ENCODE measurements at regions not wholly inside any gene's neighbourhood (a gene's known extent, or its start where the extent isn't known, plus 50 kb on each side); places are given as distances from the start of the nearest gene placed in this dataset.

DNA sequence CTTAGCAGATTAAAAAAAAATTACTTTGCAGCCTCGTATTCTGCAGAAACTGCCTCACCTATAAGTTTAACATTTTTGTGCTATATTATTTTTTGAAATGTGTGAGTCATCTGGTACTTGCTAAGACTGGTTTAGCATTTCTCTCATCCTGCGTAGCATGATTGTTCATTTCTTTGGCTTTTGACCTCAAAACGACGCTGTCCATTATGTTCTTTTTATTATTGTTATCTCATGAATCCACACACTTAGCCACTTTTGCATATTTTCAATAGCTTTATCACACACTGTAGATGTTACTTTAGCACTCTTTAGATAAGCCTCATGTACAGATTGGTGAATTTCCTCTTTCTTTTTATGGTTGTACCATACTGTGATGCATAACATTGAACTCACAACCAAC is 1004.9 kb upstream of the NCAM2 start:
- Histone ChIP-seq H3K79me2 (no peaks in the 10 kb centered on the region), H3K9me3 (ENCODE audit: control insufficient read depth, low read length) (no peaks in the 10 kb centered on the region), H3K27me3 (ENCODE audit: control insufficient read depth, insufficient read depth, low read length) (no peaks in the 10 kb centered on the region), H3K27ac (no peak overlapping the region), H3K4me3 (ENCODE audit: low read depth, low read length) (no peak overlapping the region), H3K9ac (no peak overlapping the region), H3K4me2 (ENCODE audit: low read length) (no peak overlapping the region), H2AFZ (no peak overlapping the region), H3K4me1 (no peaks in the 10 kb centered on the region), H3K36me3 (ENCODE audit: control insufficient read depth, insufficient read depth, low read length) (no peaks in the 10 kb centered on the region)
- TF ChIP-seq, protein P1, sequence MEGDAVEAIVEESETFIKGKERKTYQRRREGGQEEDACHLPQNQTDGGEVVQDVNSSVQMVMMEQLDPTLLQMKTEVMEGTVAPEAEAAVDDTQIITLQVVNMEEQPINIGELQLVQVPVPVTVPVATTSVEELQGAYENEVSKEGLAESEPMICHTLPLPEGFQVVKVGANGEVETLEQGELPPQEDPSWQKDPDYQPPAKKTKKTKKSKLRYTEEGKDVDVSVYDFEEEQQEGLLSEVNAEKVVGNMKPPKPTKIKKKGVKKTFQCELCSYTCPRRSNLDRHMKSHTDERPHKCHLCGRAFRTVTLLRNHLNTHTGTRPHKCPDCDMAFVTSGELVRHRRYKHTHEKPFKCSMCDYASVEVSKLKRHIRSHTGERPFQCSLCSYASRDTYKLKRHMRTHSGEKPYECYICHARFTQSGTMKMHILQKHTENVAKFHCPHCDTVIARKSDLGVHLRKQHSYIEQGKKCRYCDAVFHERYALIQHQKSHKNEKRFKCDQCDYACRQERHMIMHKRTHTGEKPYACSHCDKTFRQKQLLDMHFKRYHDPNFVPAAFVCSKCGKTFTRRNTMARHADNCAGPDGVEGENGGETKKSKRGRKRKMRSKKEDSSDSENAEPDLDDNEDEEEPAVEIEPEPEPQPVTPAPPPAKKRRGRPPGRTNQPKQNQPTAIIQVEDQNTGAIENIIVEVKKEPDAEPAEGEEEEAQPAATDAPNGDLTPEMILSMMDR (IDR thresholded peaks at IDR 0.05) = no peak

DNA sequence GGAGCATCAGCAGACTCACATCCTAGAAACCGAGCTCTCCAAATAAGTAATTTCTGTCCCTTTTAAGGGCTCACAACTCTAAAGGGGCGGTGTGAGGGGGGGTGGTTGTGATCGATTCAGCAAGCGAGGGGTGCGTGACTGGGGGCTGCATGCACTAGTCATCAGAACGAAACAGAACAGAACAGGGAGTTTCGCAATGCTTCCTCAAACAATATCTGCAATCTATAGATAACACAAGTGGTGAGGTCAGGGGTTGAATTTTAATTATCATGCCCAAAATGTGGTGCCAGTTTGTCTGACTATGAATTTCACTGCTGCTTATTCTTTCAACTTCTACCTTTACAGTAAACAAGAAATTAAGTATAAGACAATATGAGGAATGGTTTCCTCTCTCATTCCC is 1003.0 kb upstream of the NCAM2 start:
- Histone ChIP-seq H3K9ac (no peak overlapping the region), H3K4me1 (no peaks in the 10 kb centered on the region), H3K36me3 (ENCODE audit: control insufficient read depth, insufficient read depth, low read length) (no peaks in the 10 kb centered on the region), H3K9me3 (ENCODE audit: control insufficient read depth, low read length) (no peaks in the 10 kb centered on the region), H3K27ac (no peak overlapping the region), H3K4me3 (ENCODE audit: low read depth, low read length) (no peak overlapping the region), H3K4me2 (ENCODE audit: low read length) (no peak overlapping the region), H3K27me3 (ENCODE audit: control insufficient read depth, insufficient read depth, low read length) (no peaks in the 10 kb centered on the region), H2AFZ (no peak overlapping the region), H3K79me2 (no peaks in the 10 kb centered on the region)
- TF ChIP-seq, protein P1 (IDR thresholded peaks at IDR 0.05) = no peak

DNA sequence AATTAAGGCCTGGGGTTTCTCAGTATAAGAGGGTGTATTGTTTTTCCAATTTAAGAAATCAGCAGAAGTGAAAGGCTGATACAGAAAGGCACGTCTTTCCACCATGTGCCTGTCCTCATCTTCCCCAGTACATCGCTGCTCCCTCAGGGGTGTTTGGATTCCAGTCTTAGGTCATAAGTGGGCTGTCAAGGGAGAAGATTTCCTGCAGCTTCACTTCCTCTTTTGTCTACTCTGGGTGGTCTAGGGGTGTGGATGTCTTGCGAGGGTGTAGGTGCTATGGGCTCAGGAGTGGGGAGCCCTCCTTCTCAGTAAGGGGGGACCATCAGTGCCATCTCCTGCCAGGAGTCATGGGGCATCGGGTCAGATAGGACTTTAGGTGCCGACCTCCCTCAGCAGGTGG is 999.8 kb upstream of the NCAM2 start:
- Histone ChIP-seq H2AFZ (no peak overlapping the region), H3K4me2 (ENCODE audit: low read length) (no peak overlapping the region), H3K4me1 (no peaks in the 10 kb centered on the region), H3K36me3 (ENCODE audit: control insufficient read depth, insufficient read depth, low read length) (no peaks in the 10 kb centered on the region), H3K79me2 (no peaks in the 10 kb centered on the region), H3K9me3 (ENCODE audit: control insufficient read depth, low read length) (no peaks in the 10 kb centered on the region), H3K4me3 (ENCODE audit: low read depth, low read length) (no peak overlapping the region), H3K27ac (no peak overlapping the region), H3K9ac (no peak overlapping the region), H3K27me3 (ENCODE audit: control insufficient read depth, insufficient read depth, low read length) (no peaks in the 10 kb centered on the region)
- TF ChIP-seq, protein P1 (IDR thresholded peaks at IDR 0.05) = no peak

DNA sequence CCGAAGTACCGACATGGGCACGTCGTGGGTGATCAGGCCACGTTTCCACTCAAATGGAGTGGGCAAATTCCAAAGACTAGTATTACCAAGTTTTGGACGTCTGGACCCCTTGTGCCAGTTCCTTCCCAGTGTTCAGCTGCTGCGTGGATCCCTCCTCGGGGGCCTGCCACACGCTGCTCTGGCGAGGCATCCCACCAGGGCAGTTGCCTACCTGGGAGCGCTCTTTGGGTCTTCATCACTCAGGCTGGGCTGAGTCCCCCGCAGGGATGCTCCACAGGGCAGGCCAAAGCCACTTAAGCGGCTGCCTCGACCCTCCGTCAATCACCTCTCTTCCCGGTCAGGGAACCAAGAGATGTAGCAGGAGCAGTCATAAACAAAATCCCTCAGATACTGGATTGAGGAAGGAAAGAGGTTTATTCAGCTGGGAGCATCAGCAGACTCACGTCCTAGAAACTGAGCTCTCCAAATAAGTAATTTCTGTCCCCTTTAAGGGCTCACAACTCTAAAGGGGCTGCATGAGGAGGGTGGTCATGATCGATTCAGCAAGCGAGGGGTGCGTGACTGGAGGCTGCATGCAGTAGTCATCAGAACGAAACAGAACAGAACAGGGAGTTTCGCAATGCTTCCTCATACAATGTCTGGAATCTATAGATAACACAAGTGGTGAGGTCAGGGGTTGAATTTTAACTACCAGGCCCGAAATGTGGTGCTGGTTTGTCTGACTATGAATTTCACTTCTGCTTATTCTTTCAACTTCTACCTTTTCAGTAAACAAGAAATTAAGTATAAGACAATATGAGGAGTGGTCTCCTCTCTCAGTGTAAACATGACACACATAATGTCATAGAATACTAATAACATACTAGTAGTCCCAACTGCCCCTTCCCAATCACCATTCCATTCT is 998.6 kb upstream of the NCAM2 start:
- Histone ChIP-seq H3K79me2 (no peaks in the 10 kb centered on the region), H2AFZ (no peak overlapping the region), H3K9ac (no peak overlapping the region), H3K4me1 (no peaks in the 10 kb centered on the region), H3K4me3 (ENCODE audit: low read depth, low read length) (no peak overlapping the region), H3K27me3 (ENCODE audit: control insufficient read depth, insufficient read depth, low read length) (no peaks in the 10 kb centered on the region), H3K36me3 (ENCODE audit: control insufficient read depth, insufficient read depth, low read length) (no peaks in the 10 kb centered on the region), H3K27ac (no peak overlapping the region), H3K4me2 (ENCODE audit: low read length) (no peak overlapping the region), H3K9me3 (ENCODE audit: control insufficient read depth, low read length) (no peaks in the 10 kb centered on the region)
- TF ChIP-seq, protein P1 (IDR thresholded peaks at IDR 0.05) = no peak

DNA sequence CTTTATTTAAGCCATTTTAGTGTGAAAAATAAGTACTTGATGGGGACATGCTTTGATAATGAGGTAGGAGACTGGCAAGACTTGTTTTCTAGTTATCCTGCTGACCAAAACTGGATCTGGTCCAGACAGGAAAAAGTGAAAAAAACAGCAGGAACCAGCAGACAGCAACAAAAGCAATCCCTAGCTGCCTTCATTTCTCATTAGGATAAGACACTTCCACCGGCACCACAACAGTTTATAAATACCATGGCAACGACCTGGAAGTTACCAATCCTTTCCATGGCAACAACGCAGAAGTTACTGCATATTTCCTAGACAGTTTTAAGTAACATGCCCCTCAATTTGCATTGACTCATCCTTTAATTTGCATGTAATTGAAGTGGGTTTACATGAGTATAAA is 993.8 kb upstream of the NCAM2 start:
- no peak overlapping the region for H3K4me3 ChIP-seq (ENCODE audit: low read depth, low read length)
- H3K79me2 ChIP-seq = no peaks in the 10 kb centered on the region
- H3K27me3 ChIP-seq (ENCODE audit: control insufficient read depth, insufficient read depth, low read length) = no peaks in the 10 kb centered on the region
- no peak overlapping the region for H3K4me2 ChIP-seq (ENCODE audit: low read length)
- H3K36me3 ChIP-seq (ENCODE audit: control insufficient read depth, insufficient read depth, low read length) = no peaks in the 10 kb centered on the region
- no peak overlapping the region for H3K27ac ChIP-seq
- TF ChIP-seq, protein P1 (IDR thresholded peaks at IDR 0.05) = no peak
- no peak overlapping the region for H2AFZ ChIP-seq
- no peak overlapping the region for H3K9ac ChIP-seq
- H3K4me1 ChIP-seq = no peaks in the 10 kb centered on the region
- H3K9me3 ChIP-seq (ENCODE audit: control insufficient read depth, low read length) = no peaks in the 10 kb centered on the region
